Neuronal stem cell (in vitro differentiated cells): ENCODE measurements at regions not wholly inside any gene's neighbourhood (a gene's known extent, or its start where the extent isn't known, plus 50 kb on each side); places are given as distances from the start of the nearest gene placed in this dataset. TPM values are rescaled to one million over a fixed set of nuclear protein-coding genes. Genes with fewer than 3 reads are reported as not detected.

Experiments
- DNase-seq: peaks from one replicate; pipeline ENCODE4 v3.0.0-alpha.2; 2013; ENCODE audit warnings: low spot score
- H2AFZ ChIP-seq: one replicate; pipeline ENCODE4 v1.6.1; 2013; ENCODE audit warnings: mild to moderate bottlenecking, low read length, inconsistent platforms
- H2AK5ac ChIP-seq: 2 replicates; pipeline ENCODE4 v1.6.1; 2013; ENCODE audit warnings: low read depth, mild to moderate bottlenecking, inconsistent platforms, low read length, moderate library complexity, mixed read lengths
- H2BK120ac ChIP-seq: 2 replicates; pipeline ENCODE4 v1.6.1; 2013; ENCODE audit warnings: low read depth, mild to moderate bottlenecking, inconsistent platforms, low read length, moderate library complexity, mixed read lengths
- H2BK12ac ChIP-seq: one replicate; pipeline ENCODE4 v1.6.1; 2013; ENCODE audit warnings: low read length, inconsistent platforms
- H2BK15ac ChIP-seq: 2 replicates; pipeline ENCODE4 v1.6.1; 2013; ENCODE audit warnings: mild to moderate bottlenecking, low read length, inconsistent platforms, mixed read lengths
- H2BK5ac ChIP-seq: one replicate; pipeline ENCODE4 v1.6.1; 2013; ENCODE audit warnings: inconsistent platforms, mild to moderate bottlenecking, low read length, moderate library complexity
- H3K14ac ChIP-seq: one replicate; pipeline ENCODE4 v1.6.1; 2013; ENCODE audit warnings: low read length, inconsistent platforms
- H3K18ac ChIP-seq: 2 replicates; pipeline ENCODE4 v1.6.1; 2013; ENCODE audit warnings: low read length, inconsistent platforms
- H3K23ac ChIP-seq: 2 replicates; pipeline ENCODE4 v1.6.1; 2013; ENCODE audit warnings: low read depth, mild to moderate bottlenecking, mixed read lengths, low read length, inconsistent platforms; ENCODE audit not compliant: poor library complexity
- H3K27ac ChIP-seq: replicated peaks from 3 replicates; pipeline ENCODE4 v1.5.1; 2013; ENCODE audit warnings: low read length, inconsistent platforms
- H3K27me3 ChIP-seq, 3 experiments: 2 replicates each; pipeline ENCODE4 v1.6.1; 2013; ENCODE audit warnings: low read length in 3 of 3, mild to moderate bottlenecking in 2 of 3, inconsistent platforms in 1 of 3, low read depth in 1 of 3, mixed read lengths in 1 of 3, moderate library complexity in 1 of 3; ENCODE audit not compliant: control insufficient read depth in 3 of 3, insufficient read depth in 3 of 3
- H3K36me3 ChIP-seq, 2 donors: replicated peaks in 1 of 2; 2 replicates each; pipeline ENCODE4 v1.6.1; 2013; ENCODE audit warnings: low read length in 2 of 2; ENCODE audit not compliant: control insufficient read depth in 2 of 2, insufficient read depth in 2 of 2
- H3K4ac ChIP-seq: 2 replicates; pipeline ENCODE4 v1.6.1; 2013; ENCODE audit warnings: inconsistent platforms, mild to moderate bottlenecking, low read length, moderate library complexity
- H3K4me1 ChIP-seq, 2 donors: 1 replicate in 1 of 2; 2 replicates in 1 of 2; pipeline ENCODE4 v1.6.1; 2013; ENCODE audit warnings: low read length in 2 of 2, low read depth in 1 of 2; ENCODE audit not compliant: control insufficient read depth in 2 of 2, insufficient read depth in 1 of 2
- H3K4me2 ChIP-seq: one replicate; pipeline ENCODE4 v1.6.1; 2013; ENCODE audit warnings: mild to moderate bottlenecking, low read length, inconsistent platforms; ENCODE audit not compliant: insufficient read depth, poor library complexity, severe bottlenecking
- H3K4me3 ChIP-seq, 2 donors: 2 replicates each; pipeline ENCODE4 v1.5.1; 2013; ENCODE audit warnings: low read length in 2 of 2, mild to moderate bottlenecking in 2 of 2, inconsistent platforms in 1 of 2, moderate library complexity in 1 of 2
- H3K79me1 ChIP-seq: one replicate; pipeline ENCODE4 v1.6.1; 2013; ENCODE audit warnings: low read depth, mild to moderate bottlenecking, inconsistent platforms, low read length, moderate library complexity
- H3K9ac ChIP-seq: one replicate; pipeline ENCODE4 v1.6.1; 2013; ENCODE audit warnings: mild to moderate bottlenecking, low read depth, low read length, inconsistent platforms; ENCODE audit not compliant: poor library complexity
- H3K9me3 ChIP-seq, 2 donors: replicated peaks in 1 of 2; 2 replicates each; pipeline versions ENCODE3 to v1.6.1; 2013; ENCODE audit warnings: low read length in 2 of 2, mild to moderate bottlenecking in 2 of 2, inconsistent platforms in 1 of 2, low read depth in 1 of 2, mixed read lengths in 1 of 2, moderate library complexity in 1 of 2; ENCODE audit not compliant: control insufficient read depth in 2 of 2, insufficient read depth in 1 of 2
- H4K8ac ChIP-seq: one replicate; pipeline ENCODE4 v1.6.1; 2013; ENCODE audit warnings: low read depth, mild to moderate bottlenecking, inconsistent platforms, low read length, moderate library complexity
- H4K91ac ChIP-seq: one replicate; pipeline ENCODE4 v1.6.1; 2013; ENCODE audit warnings: low read length, low read depth, mild to moderate bottlenecking, inconsistent platforms; ENCODE audit not compliant: poor library complexity
- WGBS, 2 donors: extraction: QIAGEN DNeasy Blood & Tissue Kit; methylation state at CpG; one replicate each; pipeline ENCODE4 v1.1.7; 2013; ENCODE audit warnings: missing lambda C conversion rate in 2 of 2, mixed read lengths in 1 of 2; ENCODE audit not compliant: insufficient read length in 2 of 2, insufficient replicate concordance in 1 of 2; ENCODE audit errors: extremely low coverage in 2 of 2; 5-methylcytosine and 5-hydroxymethylcytosine counted together
- small RNA-seq: library from polyadenylated mRNA; stranded (forward); fragments of <200 nt; extraction: miRNeasy Mini kit (QIAGEN cat#:217004); gene quantifications from one replicate; pipeline ENCODE3, GENCODE V24; 2013; ENCODE audit not compliant: insufficient read depth

GRCh38 chr2:186431306-186431705 lies 54.8 kb upstream of the ZC3H15 start:
- Histone ChIP-seq H2AFZ (no peak overlapping the region), H3K4me3 (no peak overlapping the region), H2AK5ac (peak overlapping the region; percentile 21), H3K4me2 (no peak overlapping the region), H4K8ac (no peak overlapping the region), H3K36me3 (peaks cover 0 to 4% of the 10 kb centered on the region in 2 donors), H3K4ac (no peak overlapping the region), H2BK12ac (no peak overlapping the region), H3K18ac (no peak overlapping the region), H3K9ac (no peak overlapping the region), H3K79me1 (no peaks in the 10 kb centered on the region), H3K27me3 (no peaks in the 10 kb centered on the region), H4K91ac (no peak overlapping the region), H3K14ac (no peak overlapping the region), H3K9me3 (peaks cover 0 to 1% of the 10 kb centered on the region in 2 donors), H3K4me1 (no peaks in the 10 kb centered on the region), H3K23ac (no peak overlapping the region), H2BK15ac (no peak overlapping the region), H2BK120ac (no peak overlapping the region), H2BK5ac (no peak overlapping the region), H3K27ac (no peak overlapping the region)
- no peak for DNase-seq
- no CpG with 5 or more reads among the region's 6 CpGs for WGBS, 2 donors

GRCh38 chr2:186433040-186433439 lies 53.0 kb upstream of the ZC3H15 start:
- H2AK5ac ChIP-seq, result no peak overlapping the region
- no peaks in the 10 kb centered on the region for H3K27me3 ChIP-seq
- peaks cover 4 to 7% of the 10 kb centered on the region in 2 donors for H3K9me3 ChIP-seq
- no peak overlapping the region for H2BK12ac ChIP-seq
- H3K79me1 ChIP-seq, result no peaks in the 10 kb centered on the region
- peaks cover 0 to 7% of the 10 kb centered on the region in 2 donors for H3K36me3 ChIP-seq
- no peak overlapping the region for H3K4me3 ChIP-seq
- no peaks in the 10 kb centered on the region for H3K4me1 ChIP-seq
- no peak overlapping the region for H2BK15ac ChIP-seq
- no peak overlapping the region for H3K27ac ChIP-seq
- H3K4ac ChIP-seq, result no peak overlapping the region
- H4K8ac ChIP-seq, result no peak overlapping the region
- DNase-seq, result no peak
- no peak overlapping the region for H2BK120ac ChIP-seq
- no peak overlapping the region for H3K4me2 ChIP-seq
- H3K23ac ChIP-seq, result no peak overlapping the region
- H4K91ac ChIP-seq, result no peak overlapping the region
- WGBS, 2 donors, result no CpG with 5 or more reads among the region's 6 CpGs
- H3K14ac ChIP-seq, result no peak overlapping the region
- H2BK5ac ChIP-seq, result no peak overlapping the region
- H3K9ac ChIP-seq, result no peak overlapping the region
- H2AFZ ChIP-seq, result no peak overlapping the region
- no peak overlapping the region for H3K18ac ChIP-seq

DNA sequence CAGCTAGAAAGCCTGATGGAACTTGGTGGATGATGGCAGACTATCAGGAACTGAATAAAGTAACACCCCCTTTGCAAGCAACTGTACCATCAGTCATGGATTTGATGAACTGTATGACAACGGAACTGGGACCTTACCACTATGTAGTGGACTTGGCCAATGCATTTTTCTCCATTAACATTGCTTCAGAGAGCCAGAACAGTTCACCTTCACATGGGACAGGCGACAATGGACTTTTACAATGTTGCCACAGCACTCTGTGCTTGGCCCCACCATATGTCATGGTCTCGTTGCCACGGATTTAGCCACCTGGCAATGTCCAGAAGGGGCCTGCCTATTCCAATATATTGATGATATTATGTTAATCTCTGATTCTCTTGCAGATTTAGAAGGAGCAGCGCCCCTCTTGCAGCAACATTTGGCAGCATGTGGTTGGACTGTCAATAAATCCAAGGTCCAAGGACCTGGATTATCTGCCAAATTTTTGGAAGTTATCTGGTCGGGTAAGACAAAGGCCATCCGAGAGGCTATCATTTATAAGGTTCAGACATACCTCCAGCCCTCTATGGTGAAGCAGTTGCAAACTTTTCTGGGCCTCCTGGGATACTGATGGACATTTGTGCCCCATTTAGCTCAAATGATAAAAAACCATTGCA lies 52.2 kb upstream of the ZC3H15 start:
- Histone ChIP-seq H3K23ac (no peak overlapping the region), H3K4ac (no peak overlapping the region), H4K8ac (no peak overlapping the region), H3K14ac (no peak overlapping the region), H3K4me2 (no peak overlapping the region), H2BK12ac (no peak overlapping the region), H3K79me1 (no peaks in the 10 kb centered on the region), H3K9ac (no peak overlapping the region), H3K27me3 (no peaks in the 10 kb centered on the region), H2AK5ac (no peak overlapping the region), H2AFZ (no peak overlapping the region), H3K36me3 (peaks cover 0 to 7% of the 10 kb centered on the region in 2 donors), H3K9me3 (peaks cover 5 to 10% of the 10 kb centered on the region in 2 donors), H2BK120ac (no peak overlapping the region), H3K4me1 (no peaks in the 10 kb centered on the region), H2BK15ac (no peak overlapping the region), H3K18ac (no peak overlapping the region), H3K27ac (no peak overlapping the region), H3K4me3 (no peak overlapping the region), H2BK5ac (no peak overlapping the region), H4K91ac (no peak overlapping the region)
- DNase-seq, result no peak
- WGBS, 2 donors, result no CpG with 5 or more reads among the region's 7 CpGs

Small RNA genes lying in the stretch of these regions (small RNA-seq; reads per million reads assigned to genes)
- gene AC104058.1, result not detected
